HG03159 (cell line): ENCODE measurements at regions not wholly inside any gene's neighbourhood (a gene's known extent, or its start where the extent isn't known, plus 50 kb on each side); places are given as distances from the start of the nearest gene placed in this dataset.

Experiments used
- ATAC-seq: cut with Tn5 transposase; IDR thresholded peaks from one replicate; pipeline ENCODE4 v1.9.1; 2021; ENCODE audit warnings: mild to moderate bottlenecking, moderate library complexity; ENCODE audit not compliant: unreplicated experiment

DNA sequence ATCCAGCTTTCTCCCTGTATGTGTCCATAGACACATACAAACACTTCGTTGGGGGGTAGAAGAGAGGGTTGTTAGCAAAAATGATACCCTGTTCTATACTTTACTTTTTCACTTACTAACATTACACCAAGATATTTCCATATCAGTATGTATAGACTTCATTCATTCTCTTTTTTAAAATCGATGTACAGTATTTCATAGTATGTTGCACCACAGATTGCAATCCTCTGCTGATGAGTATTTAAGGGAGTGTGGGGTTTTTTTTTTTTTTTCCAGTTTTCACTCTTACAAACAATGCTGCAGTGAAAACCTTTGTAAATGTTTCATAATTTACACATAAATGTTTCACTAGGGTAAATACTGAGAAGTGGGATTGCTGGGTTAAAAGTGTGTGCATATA is 402.3 kb downstream of the LRATD1 start:
- ATAC-seq, result no peak

DNA sequence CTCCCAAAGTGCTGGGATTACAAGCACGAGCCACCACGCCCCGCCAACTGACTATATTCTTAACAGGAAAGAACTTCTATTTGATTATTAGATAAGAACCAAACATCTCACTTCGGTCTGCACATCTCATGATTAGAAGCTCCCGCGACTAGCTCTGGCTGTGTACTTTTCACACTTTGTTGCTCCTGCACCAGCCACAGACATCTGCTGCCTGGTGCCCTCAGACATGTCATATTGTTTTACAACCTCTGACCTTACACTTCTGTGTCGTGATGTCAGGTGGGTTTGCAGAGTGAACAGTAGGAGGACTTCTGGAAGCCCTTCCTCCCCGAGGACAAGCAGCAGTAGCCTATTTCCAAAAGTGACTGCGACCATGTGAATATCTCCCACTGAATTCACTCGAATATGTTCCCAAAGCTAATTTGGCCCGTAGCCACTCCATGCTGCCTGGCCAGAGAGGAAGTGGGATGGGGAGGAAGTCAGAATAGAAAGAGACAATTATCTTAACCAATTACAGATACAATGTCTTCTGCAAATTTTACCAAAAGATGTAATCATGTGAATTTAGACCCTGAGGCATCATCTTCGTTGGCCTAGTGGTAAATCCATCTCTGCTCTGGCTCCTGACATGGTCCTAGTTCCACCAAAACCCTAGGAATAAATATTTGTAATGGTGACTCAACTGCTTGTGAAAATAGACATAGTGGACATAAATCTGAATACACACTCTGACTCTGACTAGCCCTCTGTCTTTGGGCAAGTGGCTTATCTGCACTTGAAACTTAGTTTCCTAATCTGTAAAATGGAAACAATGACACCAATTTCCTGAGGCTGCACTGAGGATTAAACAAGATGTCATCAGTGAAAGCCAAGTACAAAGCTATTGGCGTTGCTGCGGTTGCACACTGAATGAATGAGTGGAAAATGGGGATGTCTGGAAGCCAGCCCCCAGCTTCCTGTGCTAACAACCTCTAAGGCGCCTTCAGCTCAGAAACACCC is 406.1 kb downstream of the LRATD1 start:
- ATAC-seq, result no peak

DNA sequence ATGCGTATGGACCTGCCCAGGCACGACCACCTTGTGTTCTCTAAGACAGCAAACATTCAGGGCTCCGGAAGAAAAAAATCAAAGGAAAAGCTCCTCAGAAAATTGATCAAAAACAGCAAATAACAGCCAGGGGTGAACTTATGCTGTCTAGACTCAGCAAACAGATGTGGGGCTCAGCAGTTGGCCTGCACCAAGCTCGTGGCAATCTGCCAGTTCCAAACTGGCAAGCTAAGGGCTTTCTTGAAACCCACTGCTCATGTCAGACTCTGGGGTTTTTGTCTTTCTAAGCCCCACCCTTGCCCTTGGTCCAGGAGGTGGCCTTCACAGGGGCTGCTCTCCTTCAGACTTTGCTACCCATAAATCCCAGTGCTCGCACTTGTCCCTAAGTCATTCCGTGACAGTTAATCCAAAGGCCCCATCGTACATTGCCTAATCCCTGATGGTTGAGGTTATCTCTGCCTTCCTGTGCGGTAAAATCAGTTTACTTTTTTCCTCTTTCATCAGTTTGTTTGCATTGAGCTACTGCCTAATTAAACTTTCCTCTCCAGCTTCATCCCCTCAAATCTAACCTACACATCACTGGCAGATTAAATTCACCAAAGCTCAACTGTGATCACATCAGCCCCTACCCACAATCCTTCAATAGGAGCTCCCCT is 408.0 kb downstream of the LRATD1 start:
- ATAC-seq, result no peak

DNA sequence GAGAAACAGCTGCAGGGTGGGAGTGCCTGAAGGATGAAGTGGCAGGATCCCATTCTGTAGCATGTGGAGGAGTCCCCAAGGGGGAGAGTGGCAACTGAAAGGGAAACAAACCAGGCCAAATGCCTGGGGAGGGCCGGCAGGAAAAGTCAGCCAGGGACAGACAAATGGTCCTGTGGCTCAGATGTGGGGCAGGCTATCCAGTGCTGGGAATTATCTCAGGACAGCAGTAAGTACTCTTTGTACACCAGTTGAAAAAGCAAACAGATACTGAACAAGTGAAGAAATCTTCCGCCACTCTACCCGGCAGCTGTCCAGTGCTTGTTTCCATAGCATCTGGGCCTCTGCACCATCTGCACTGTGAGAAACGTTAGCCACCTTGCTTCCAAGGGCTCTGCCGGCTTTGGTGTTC is 408.9 kb downstream of the LRATD1 start:
- ATAC-seq, result no peak

DNA sequence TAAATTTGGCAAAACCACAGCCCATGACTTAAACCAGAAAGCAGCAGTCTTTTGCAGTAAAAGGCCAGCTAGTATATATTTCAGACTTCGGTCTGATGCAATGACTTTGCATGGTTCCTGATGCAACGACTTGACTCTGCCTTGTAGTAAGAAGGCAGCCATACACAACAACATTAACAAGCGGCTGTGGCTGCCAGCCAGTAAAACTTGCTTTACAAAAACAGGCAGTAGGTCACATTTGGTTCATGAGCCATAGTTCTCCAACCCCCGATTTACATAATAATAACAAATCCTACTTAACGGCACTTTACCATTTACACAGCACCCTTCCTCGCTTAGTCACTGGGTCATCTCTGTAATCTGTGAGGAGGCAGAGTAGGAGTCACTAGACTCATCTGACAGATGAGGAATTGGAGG is 410.3 kb downstream of the LRATD1 start:
- no peak for ATAC-seq

DNA sequence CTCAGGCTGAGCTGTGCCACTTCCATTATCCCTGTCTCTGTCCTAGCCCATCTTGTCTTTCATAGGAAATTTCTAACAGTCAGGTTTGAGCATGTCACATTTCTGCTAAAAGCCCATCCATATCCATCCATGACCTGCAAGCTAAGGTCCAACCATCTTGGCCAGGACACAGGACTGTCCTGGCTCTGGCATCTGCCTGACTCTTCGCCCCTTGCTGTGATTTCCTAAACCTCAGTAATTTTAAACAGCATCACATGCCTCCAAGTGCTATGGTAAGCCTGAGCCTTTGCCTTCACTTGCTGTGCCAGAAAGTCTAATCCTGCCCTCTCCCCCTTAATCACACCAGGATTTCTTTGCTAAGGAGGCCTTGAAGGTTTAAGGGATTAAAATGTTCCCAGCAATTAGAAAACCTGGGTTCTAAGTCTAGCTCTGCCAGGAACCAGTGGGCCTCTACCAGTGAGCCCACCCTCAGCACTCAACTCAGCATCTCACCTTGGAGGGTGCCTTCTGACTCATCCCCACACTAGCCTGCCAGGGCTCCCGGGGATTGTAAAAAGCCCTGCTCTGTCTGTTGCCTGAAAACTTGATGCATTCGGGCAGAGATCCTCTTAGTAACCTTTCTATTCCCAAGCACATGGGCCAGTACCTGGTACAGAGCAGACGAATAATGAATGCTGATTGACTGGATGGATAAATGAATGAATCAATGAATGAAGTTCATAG is 411.0 kb downstream of the LRATD1 start:
- ATAC-seq, result no peak

DNA sequence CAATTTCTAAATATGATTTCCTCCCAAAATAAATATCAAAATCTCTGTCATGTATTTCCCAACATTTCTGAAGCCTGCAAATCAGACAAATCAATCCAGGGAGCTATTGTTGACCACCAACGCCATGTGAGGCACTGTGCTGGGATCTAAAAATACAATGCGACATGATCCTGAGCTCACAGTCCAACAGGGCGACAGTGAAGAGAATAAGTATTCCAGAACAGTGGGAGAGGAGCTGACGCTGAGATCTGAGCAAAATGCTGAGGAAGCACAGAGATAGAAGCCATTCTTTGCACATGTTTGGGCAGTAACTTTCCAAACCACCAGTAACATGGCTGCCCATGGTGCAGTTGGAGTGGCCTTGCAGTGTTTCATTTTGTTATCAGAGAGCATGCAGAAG is 412.5 kb downstream of the LRATD1 start:
- ATAC-seq, result no peak

DNA sequence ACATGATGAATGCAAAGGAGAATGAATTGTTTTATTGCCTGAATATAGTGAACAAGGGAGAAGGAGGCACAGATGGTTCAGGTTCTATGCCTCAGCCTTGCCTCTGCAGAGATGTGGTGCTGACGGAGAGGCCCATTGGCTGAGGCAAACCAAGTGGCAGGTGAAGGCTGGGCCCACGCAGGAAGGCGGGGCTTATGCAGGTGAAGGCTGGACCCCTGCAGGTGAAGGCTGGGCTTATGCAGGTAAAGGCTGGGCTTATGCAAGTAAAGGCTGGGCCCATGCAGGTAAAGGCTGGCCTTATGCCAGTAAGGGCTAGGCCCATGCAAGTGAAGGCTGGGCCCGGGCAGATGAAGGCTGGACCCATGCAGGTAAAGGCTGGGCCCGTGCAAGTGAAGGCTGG is 414.7 kb downstream of the LRATD1 start:
- no peak for ATAC-seq

DNA sequence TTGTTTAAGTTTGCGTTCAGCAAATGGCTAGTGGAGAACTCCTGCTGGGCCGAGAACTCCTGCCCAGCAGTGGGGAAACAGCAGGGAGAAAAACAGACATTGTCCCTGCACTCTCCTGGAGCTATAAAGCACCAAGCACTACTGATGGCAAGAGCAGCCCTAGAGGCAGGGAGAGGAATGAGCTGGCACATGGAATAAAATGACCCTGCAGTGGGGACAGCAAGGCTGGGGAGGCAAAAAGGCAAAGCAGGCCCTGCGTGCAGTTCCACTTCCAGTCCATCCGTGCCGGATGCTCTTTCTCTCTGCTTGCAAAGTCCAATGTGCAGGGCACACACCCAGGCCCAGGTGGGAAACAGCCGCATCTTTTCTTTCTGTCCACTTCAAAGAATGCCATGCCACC is 415.5 kb downstream of the LRATD1 start:
- ATAC-seq, result no peak

DNA sequence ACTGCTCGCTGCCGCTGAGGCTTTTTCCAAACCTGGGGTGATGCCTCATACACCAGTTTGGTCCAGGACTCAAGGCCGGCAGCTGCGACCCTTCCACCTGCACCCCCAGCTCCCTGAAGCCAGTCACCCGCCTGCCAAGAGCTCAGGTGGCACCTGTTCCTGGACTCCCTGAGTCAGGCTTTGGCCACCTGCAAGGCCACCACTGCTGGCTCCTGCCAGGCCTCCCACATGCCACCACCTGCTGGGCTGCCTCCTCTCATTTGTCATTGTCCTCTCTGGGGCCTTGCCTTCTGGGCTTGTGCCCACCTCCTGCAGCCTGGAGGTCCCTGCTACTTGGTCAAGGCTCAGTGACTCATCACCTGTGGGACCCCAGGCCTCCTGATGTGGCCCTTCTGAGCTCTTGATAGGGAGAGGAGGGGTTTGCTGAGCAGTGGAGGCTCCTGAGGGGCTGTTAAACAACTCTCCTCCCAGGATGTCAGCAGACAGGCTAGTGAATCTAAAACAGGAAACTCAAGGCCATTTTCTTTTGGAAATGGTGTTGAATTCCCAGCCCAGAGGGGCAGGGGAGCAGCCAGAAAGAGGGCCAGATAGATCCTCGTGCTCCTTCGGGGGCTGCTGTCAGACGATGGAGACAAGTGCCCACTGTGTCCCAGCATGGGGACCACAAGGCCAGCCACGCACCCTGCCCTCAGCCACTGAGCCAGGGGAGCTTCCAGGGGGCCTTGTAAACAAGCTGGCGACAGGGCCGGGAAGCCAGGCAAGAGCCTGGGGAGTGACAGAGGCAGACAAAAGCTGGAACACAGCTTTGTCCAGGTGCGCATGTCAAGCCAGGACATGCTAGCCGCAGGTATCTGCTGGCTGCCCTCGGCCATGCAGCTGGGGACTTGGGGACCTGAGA is 416.8 kb downstream of the LRATD1 start:
- no peak for ATAC-seq

DNA sequence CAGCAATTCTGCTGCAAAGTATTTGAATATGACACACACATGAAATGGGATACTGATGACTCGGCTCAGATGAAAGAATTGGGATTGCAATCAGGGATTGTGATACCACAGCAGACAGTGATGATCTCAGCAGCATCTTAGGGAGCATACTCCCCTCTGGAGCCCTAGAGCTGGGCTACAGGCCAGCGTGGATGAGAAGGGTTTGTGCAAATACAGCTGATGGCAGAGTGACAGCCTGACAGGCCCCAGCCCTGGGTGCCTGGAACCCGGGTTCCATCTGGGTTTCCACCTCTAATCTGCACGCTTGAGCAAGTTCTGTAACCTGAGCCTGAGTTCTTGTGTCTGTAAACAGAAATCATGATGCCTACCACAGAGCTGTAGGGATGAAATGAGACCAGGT is 418.0 kb downstream of the LRATD1 start:
- no peak for ATAC-seq

DNA sequence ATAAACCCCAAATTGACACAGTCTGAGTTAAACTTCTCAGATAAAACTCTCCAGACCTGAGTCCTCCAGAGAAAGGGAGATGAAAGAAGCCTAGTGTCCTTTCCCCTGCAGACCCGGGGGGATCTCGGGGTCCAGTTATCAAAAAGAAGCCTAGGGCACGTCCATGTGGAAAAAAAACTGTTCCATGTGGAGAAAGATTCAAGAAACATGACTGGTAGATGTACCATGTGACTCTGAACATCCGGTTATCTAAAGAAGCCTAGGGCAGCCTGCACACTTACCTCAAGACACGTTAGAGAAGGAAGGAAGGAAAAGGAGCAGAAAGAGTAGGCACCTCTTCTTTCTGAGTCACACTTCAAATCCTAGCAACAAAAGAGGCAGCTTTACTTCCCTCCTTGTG is 421.0 kb downstream of the LRATD1 start:
- no peak for ATAC-seq

DNA sequence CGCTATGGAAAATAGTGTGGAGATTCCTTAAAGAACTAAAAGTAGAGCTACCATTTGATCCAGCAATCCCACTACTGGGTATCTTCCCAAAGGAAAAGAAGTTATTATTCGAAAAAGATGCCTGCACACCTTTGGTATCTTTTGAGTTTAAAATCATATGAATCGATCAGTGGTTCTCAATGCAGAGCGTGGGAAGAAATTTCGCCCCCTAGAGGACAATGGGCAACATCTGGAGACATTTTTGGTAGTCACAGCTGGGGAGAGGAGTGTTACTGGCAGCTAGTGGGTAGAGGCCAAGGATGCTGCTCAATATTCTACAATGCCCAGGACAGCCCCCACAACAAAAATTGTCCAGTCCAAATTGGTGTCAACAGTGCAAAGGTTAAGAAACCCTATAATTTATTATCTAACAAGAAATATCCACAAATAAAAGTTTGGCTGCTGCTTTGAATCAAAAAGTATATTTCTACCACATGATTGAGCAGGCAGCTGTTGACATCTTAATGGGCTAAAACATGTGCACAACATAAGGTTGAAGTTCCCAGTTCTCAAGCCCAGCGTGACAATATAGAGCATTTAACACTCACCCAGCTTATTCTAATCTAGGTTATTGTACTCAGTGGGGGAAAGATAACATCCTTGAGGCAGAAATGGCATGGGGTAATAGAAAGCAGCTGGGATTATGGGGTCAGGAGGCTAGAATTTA is 425.7 kb downstream of the LRATD1 start:
- peak; percentile 79 for ATAC-seq

DNA sequence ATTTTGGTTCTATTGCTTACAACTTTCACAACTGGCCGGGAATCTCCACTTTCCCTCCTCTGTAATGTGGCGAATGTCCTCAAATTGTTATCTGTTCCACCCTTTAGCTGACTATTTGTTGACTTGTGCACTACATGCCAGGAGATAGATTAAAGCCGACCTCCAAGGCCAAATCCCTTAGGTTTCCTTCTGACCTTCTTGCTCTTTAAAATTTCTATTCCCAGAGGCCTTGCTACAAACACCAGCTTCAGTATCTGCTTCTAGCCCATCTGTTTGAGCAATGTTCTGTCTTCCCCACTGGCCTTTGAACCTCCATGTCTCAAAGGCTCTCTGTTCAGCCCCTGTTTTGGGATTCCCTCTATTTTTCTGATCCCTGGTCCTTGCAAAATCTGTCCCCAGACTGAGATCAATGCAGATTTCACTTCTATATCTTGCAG is 426.2 kb downstream of the LRATD1 start:
- no peak for ATAC-seq

DNA sequence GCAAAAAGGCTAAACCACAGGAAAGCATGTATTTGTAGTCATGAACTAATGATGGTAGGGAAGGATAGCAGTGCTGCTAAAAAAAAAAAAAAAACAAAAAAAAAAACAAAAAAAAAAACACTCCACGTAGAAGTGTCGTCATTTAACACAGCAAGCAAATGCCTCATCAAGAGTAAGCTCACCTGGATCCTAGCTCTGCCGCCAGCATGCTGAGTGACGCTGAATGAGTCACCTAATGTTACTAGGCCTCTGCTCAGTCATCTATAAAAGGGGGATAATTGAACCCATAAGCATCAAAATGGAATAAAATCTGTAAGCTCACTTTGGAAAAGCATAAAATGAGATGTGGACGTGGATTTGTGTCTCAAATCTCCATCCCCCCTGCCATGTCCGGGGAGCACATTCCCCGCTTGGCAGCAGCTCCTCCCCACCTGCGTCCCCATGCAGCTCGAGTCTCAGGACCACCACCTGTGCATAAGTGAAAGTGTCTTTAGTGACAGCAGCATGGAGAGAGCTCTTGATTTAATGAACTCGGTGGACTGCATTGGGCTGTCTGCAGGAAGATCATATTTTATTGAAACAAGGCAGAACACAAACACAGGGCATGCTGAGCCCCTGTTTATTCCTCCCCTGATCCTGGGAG is 427.5 kb downstream of the LRATD1 start:
- ATAC-seq, result no peak

DNA sequence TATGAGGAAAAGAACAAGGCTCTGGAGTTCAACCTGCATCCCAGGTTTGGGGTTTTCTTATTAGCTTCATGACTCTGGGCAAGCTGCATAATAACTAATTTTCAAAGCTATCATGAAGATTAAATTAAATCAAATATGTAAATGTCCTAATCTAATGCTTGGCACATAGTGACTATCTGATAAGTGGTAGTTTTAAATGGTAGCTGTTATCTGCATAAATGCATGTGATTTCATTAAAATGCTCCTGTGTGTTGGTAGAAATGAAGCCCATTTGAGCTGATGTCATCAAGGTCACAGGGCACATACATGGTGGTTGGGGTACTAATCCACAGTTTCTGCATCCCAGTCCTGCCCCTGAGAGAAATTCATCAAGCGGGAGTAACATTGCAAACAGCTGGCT is 428.8 kb downstream of the LRATD1 start:
- no peak for ATAC-seq

DNA sequence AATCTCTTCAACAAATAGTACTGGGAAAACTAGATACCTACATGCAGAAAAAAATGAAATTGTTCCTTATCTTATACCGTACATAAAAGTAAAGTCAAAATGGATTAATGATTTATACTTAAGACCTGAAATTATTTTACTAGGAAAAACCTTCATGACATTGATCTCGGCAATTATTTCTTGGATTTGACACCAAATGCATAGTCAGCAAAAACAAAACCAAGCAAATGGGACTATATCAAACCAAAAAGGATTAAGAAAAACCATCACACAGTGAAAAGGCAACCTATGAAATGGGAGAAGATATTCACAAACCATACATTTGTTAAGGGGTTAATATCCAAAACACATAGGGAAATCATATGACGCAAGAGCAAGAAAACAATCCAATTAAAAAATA is 433.6 kb downstream of the LRATD1 start:
- no peak for ATAC-seq

DNA sequence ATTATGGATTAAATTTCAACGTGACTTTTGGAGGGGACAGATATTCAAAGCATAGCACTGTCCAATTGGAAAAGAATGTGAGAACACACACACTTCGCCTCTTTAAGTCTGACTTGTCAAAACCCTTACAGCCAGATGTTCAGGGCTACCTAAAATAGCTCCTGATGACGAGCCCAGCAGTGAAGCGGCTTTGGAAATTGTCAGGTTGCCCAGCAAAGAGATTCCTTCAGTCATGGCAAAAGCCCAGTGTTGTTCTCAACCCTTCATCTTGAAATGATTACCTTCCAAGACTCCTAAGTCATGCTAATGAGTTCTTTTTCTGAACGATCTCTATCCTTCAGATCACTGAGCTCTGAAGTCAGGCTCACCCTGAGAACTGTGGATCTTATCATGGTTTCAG is 436.6 kb downstream of the LRATD1 start:
- ATAC-seq, result no peak

DNA sequence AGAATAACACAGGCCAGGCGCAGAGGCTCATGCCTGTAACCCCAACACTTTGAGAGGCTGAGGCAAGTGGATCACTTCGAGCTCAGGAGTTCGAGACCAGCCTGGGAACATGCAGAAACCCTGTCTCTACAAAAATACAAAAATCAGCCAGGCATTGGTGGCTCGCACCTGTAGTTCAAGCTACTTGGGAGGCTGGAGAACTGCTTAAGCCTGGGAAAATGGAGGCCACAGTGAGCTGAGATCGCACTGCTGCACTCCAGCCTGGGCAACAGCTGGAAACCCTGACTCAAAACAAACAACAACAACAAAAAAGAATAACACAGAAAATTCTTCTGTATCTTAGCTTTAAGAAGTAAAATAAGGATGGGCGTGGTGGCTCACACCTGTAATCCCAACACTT is 440.3 kb downstream of the LRATD1 start:
- no peak for ATAC-seq
